Activated CD4-positive, alpha-beta memory T cell treated with anti-CD3 and anti-CD28 coated beads for 36 hours (primary cell): ENCODE measurements at regions not wholly inside any gene's neighbourhood (a gene's known extent, or its start where the extent isn't known, plus 50 kb on each side); places are given as distances from the start of the nearest gene placed in this dataset.

ENCODE experiments used
- CTCF ChIA-PET: fragments of 350-600 bp; sonication (Branson Sonifier 250); formaldehyde crosslinking; loops from one replicate; lab custom pipeline; 2021; ENCODE audit warnings: antibody characterized with exemption, inconsistent platforms; lab: Charles Lee
- POLR2A ChIA-PET: fragments of 350-600 bp; sonication (Branson Sonifier 250); formaldehyde crosslinking; loops from one replicate; lab custom pipeline; 2021; ENCODE audit warnings: antibody characterized with exemption; lab: Charles Lee
- DNase-seq: peaks from one replicate; pipeline ENCODE4 v3.0.0-alpha.2; 2020
- H3K27ac Mint-ChIP-seq: one replicate; pipeline ENCODE4 v1.8.0; 2021; ENCODE audit warnings: mixed read lengths
- H3K27me3 Mint-ChIP-seq: one replicate; pipeline ENCODE4 v1.8.0; 2021; ENCODE audit warnings: mixed read lengths
- H3K36me3 Mint-ChIP-seq: one replicate; pipeline ENCODE4 v1.8.0; 2021; ENCODE audit warnings: mixed read lengths
- H3K4me1 Mint-ChIP-seq: one replicate; pipeline ENCODE4 v1.8.0; 2021; ENCODE audit warnings: low read depth, mixed read lengths
- H3K4me3 Mint-ChIP-seq: one replicate; pipeline ENCODE4 v1.8.0; 2021; ENCODE audit warnings: mild to moderate bottlenecking, mixed read lengths
- H3K9me3 Mint-ChIP-seq: one replicate; pipeline ENCODE4 v1.8.0; 2021; ENCODE audit warnings: mixed read lengths
- intact Hi-C: fragments of 100-400 bp; cut with micrococcal nuclease; formaldehyde crosslinking; loops from one replicate; pipeline ENCODE4 v1.15.1; 2023

- Mint-ChIP-seq H3K27ac (no peak overlapping the region), H3K36me3 (no peaks in the 10 kb centered on the region), H3K4me1 (peaks cover 9% of the 10 kb centered on the region), H3K27me3 (no peaks in the 10 kb centered on the region), H3K9me3 (no peaks in the 10 kb centered on the region), H3K4me3 (no peak overlapping the region)
- DNase-seq = no peak
- intact Hi-C loops = no loop called here
- POLR2A ChIA-PET = no interaction called here
- CTCF ChIA-PET = interaction anchor here (1.0 to 5.0 kb wide), 2 partner anchors 9 to 320 kb away, joined by 3 to 30 read pairs; no protein-coding TSS in a partner anchor
These were observed 171.5 kb upstream of the EEA1 start for GRCh38 chr12:93100610-93101009.

GRCh38 chr12:93101367-93101766, 172.3 kb upstream of the EEA1 start:
- intact Hi-C loops = no loop called here
- ChIA-PET POLR2A (no interaction called here), CTCF (no interaction called here)
- H3K27me3 Mint-ChIP-seq = no peaks in the 10 kb centered on the region
- DNase-seq = no peak
- H3K9me3 Mint-ChIP-seq = no peaks in the 10 kb centered on the region
- no peak overlapping the region for H3K4me3 Mint-ChIP-seq
- no peak overlapping the region for H3K27ac Mint-ChIP-seq
- H3K4me1 Mint-ChIP-seq = peaks cover 9% of the 10 kb centered on the region
- no peaks in the 10 kb centered on the region for H3K36me3 Mint-ChIP-seq

GRCh38 chr12:93102312-93102711, 173.2 kb upstream of the EEA1 start:
- Mint-ChIP-seq H3K36me3 (no peaks in the 10 kb centered on the region), H3K27ac (no peak overlapping the region), H3K27me3 (no peaks in the 10 kb centered on the region), H3K4me1 (peaks cover 14% of the 10 kb centered on the region), H3K4me3 (no peak overlapping the region), H3K9me3 (no peaks in the 10 kb centered on the region)
- DNase-seq = no peak
- ChIA-PET CTCF (no interaction called here), POLR2A (no interaction called here)
- intact Hi-C loops = no loop called here

- H3K4me3 Mint-ChIP-seq = no peak overlapping the region
- H3K36me3 Mint-ChIP-seq = no peaks in the 10 kb centered on the region
- peaks cover 17% of the 10 kb centered on the region for H3K4me1 Mint-ChIP-seq
- DNase-seq = no peak
- no peaks in the 10 kb centered on the region for H3K27me3 Mint-ChIP-seq
- H3K27ac Mint-ChIP-seq = no peak overlapping the region
- intact Hi-C loops = no loop called here
- POLR2A ChIA-PET = no interaction called here
- no peaks in the 10 kb centered on the region for H3K9me3 Mint-ChIP-seq
- CTCF ChIA-PET = no interaction called here
These were observed 173.6 kb upstream of the EEA1 start for GRCh38 chr12:93102744-93103143.

GRCh38 chr12:93103154-93103553, 174.1 kb upstream of the EEA1 start:
- Mint-ChIP-seq H3K27ac (no peak overlapping the region), H3K27me3 (no peaks in the 10 kb centered on the region), H3K4me1 (peaks cover 18% of the 10 kb centered on the region), H3K9me3 (no peaks in the 10 kb centered on the region), H3K36me3 (no peaks in the 10 kb centered on the region), H3K4me3 (no peak overlapping the region)
- intact Hi-C loops = no loop called here
- no peak for DNase-seq
- POLR2A ChIA-PET = no interaction called here
- CTCF ChIA-PET = no interaction called here

- H3K36me3 Mint-ChIP-seq = no peaks in the 10 kb centered on the region
- ChIA-PET CTCF (interaction anchor here (0.8 to 1.0 kb wide), 2 partner anchors 117 to 292 kb away, joined by 4 to 5 read pairs; no protein-coding TSS in a partner anchor), POLR2A (no interaction called here)
- no peak overlapping the region for H3K27ac Mint-ChIP-seq
- DNase-seq = no peak
- no peaks in the 10 kb centered on the region for H3K27me3 Mint-ChIP-seq
- H3K4me3 Mint-ChIP-seq = no peak overlapping the region
- no peaks in the 10 kb centered on the region for H3K9me3 Mint-ChIP-seq
- peaks cover 15% of the 10 kb centered on the region for H3K4me1 Mint-ChIP-seq
- intact Hi-C loops = no loop called here
These were observed 175.4 kb upstream of the EEA1 start for GRCh38 chr12:93104535-93104934.

- POLR2A ChIA-PET = interaction anchor here (0.8 kb wide), 1 partner anchor 330 kb away, joined by 3 read pairs; no protein-coding TSS in a partner anchor
- Mint-ChIP-seq H3K4me3 (no peak overlapping the region), H3K9me3 (no peaks in the 10 kb centered on the region), H3K36me3 (no peaks in the 10 kb centered on the region), H3K27ac (no peak overlapping the region), H3K4me1 (peaks cover 19% of the 10 kb centered on the region), H3K27me3 (no peaks in the 10 kb centered on the region)
- DNase-seq = peak; percentile 41
- intact Hi-C loops = loop anchor here (5.0 kb wide), 2 partner anchors 60 to 280 kb away; no protein-coding TSS in a partner anchor
- CTCF ChIA-PET = interaction anchor here (1.5 kb wide), 1 partner anchor 119 kb away, joined by 4 read pairs; no protein-coding TSS in a partner anchor
These were observed 177.8 kb upstream of the EEA1 start for GRCh38 chr12:93106910-93107309.

- H3K36me3 Mint-ChIP-seq = no peaks in the 10 kb centered on the region
- ChIA-PET POLR2A (no interaction called here), CTCF (interaction anchor here (1.5 to 4.0 kb wide), 2 partner anchors 9 to 120 kb away, joined by 4 to 30 read pairs; no protein-coding TSS in a partner anchor)
- intact Hi-C loops = loop anchor here (2.0 to 5.0 kb wide), 3 partner anchors 17 to 280 kb away; no protein-coding TSS in a partner anchor
- H3K4me3 Mint-ChIP-seq = no peak overlapping the region
- no peaks in the 10 kb centered on the region for H3K9me3 Mint-ChIP-seq
- H3K27me3 Mint-ChIP-seq = no peaks in the 10 kb centered on the region
- no peak for DNase-seq
- H3K27ac Mint-ChIP-seq = no peak overlapping the region
- peaks cover 19% of the 10 kb centered on the region for H3K4me1 Mint-ChIP-seq
These were observed 178.6 kb upstream of the EEA1 start for GRCh38 chr12:93107514-93108312.

- Mint-ChIP-seq H3K27ac (no peak overlapping the region), H3K27me3 (no peaks in the 10 kb centered on the region), H3K9me3 (no peaks in the 10 kb centered on the region), H3K36me3 (no peaks in the 10 kb centered on the region), H3K4me1 (peaks cover 19% of the 10 kb centered on the region), H3K4me3 (no peak overlapping the region)
- intact Hi-C loops = loop anchor here (2.0 to 5.0 kb wide), 3 partner anchors 18 to 278 kb away; no protein-coding TSS in a partner anchor
- DNase-seq = no peak
- POLR2A ChIA-PET = no interaction called here
- CTCF ChIA-PET = interaction anchor here (0.7 to 4.0 kb wide), 2 partner anchors 10 to 121 kb away, joined by 5 to 30 read pairs; no protein-coding TSS in a partner anchor
These were observed 179.9 kb upstream of the EEA1 start for GRCh38 chr12:93108985-93109384.

- Mint-ChIP-seq H3K27ac (peak overlapping the region; percentile 75), H3K9me3 (no peaks in the 10 kb centered on the region), H3K36me3 (no peaks in the 10 kb centered on the region), H3K27me3 (no peaks in the 10 kb centered on the region), H3K4me1 (peaks cover 19% of the 10 kb centered on the region), H3K4me3 (no peak overlapping the region)
- intact Hi-C loops = loop anchor here (2.0 to 5.0 kb wide), 3 partner anchors 19 to 278 kb away; no protein-coding TSS in a partner anchor
- DNase-seq = peak; percentile 68
- ChIA-PET POLR2A (interaction anchor here (0.7 kb wide), 1 partner anchor 120 kb away, joined by 3 read pairs; no protein-coding TSS in a partner anchor), CTCF (interaction anchor here (4.0 kb wide), 1 partner anchor 11 kb away, joined by 30 read pairs; no protein-coding TSS in a partner anchor)
These were observed 180.6 kb upstream of the EEA1 start for GRCh38 chr12:93109551-93110203.

GRCh38 chr12:93111773-93112172, 182.7 kb upstream of the EEA1 start:
- Mint-ChIP-seq H3K9me3 (no peaks in the 10 kb centered on the region), H3K27me3 (no peaks in the 10 kb centered on the region), H3K27ac (no peak overlapping the region), H3K4me3 (no peak overlapping the region), H3K4me1 (peaks cover 18% of the 10 kb centered on the region), H3K36me3 (no peaks in the 10 kb centered on the region)
- ChIA-PET CTCF (no interaction called here), POLR2A (no interaction called here)
- intact Hi-C loops = no loop called here
- no peak for DNase-seq
